SK-N-DZ (cell line): ENCODE measurements at regions not wholly inside any gene's neighbourhood (a gene's known extent, or its start where the extent isn't known, plus 50 kb on each side); places are given as distances from the start of the nearest gene placed in this dataset.
"Not testable (repeated sequence)": the region's sequence is repeated elsewhere in the genome, so short reads cannot be mapped to it uniquely, and the experiment has no call there.

ENCODE experiments used
- DNase-seq: peaks from one replicate; pipeline ENCODE4 v3.0.0-alpha.2; 2015; ENCODE audit warnings: low spot score

DNA sequence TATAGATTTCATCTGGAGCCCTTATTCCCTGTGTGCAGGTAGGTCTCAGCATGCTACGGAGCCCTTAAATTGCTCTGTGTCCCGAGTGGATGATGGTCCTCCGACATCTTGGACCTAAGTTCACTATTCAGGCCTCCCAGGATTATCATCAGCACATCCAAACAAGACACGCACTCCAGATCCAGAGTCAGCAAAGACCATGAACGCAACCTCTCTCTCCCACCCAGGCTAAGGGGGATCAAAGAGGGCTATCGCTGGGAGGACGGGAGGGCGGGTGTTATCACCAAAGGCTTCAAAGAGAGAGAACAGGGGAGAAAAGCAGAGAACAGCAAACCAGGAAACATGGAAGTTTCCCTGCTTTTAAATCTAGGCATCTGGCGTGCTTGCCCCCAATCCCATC is 659.4 kb downstream of the TBC1D22A start:
- no peak for DNase-seq

GRCh38 chr22:47420211-47420610 is 657.8 kb downstream of the TBC1D22A start:
- no peak for DNase-seq

DNA sequence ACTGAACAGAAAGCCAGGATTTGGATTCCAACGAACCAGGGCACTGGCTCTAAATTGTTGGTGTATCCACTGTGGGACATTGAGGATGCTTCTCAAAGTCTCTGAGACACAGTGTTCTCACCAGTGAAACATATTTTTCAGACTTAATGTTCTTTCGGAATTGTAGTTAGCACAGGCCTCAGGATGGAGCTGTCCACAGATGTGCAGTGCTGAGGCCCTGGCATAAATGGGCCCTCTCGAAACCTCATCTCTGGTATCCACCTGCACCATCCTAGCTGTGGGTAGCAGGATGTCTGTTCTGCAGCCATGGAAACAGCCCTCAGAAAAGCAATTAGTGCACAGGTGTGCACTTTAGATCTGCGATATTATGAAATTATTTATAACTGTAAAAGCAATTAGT is 656.8 kb downstream of the TBC1D22A start:
- DNase-seq = no peak

DNA sequence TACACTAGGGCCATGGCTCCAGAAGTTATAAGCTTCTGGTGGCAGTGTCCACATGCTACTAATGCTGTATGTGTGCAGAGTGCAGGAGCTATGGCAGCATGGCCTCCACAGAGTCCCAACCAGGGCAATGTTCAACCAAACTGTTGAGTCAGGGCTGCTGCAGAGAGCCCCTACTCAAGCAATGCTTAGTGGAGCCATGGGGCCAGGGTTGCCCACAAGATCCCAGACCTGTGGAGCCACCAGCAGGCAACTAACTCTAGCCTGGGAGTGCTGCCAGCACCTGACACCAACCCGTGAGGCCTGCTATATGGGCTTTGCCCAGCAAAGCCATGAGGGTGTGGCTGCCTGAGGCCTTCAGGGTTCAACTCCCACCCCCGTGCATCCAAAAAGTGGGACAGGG is 655.2 kb downstream of the TBC1D22A start:
- no peak for DNase-seq

GRCh38 chr22:47411006-47411405 is 648.6 kb downstream of the TBC1D22A start:
- no peak for DNase-seq

- no peak for DNase-seq
These were observed 647.3 kb downstream of the TBC1D22A start for GRCh38 chr22:47409539-47410275.

DNA sequence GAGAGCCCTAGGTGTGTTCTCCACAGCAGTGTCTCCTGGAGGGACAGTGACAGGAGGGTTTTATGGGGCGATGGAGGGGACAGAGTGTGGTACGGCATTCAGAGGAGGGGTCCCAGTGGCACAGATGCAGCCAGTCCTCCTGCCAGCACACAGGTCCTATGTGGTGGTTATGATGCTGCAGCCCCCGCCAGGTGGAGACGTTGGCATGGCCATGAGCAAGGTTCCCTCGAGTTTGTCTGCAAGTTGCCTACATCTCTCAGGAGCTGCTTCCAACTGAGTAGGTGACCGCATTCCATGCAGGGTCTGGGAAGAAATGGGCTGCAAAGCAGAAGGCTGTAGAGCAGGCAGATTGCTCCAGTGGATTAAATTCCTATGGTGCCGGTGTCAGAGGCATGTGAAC is 646.0 kb downstream of the TBC1D22A start:
- no peak for DNase-seq

GRCh38 chr22:47407461-47408025 is 645.1 kb downstream of the TBC1D22A start:
- DNase-seq = no peak

GRCh38 chr22:47406896-47407295 is 644.4 kb downstream of the TBC1D22A start:
- no peak for DNase-seq

GRCh38 chr22:47406180-47406834 is 643.9 kb downstream of the TBC1D22A start:
- no peak for DNase-seq

- DNase-seq = not testable (repeated sequence)
These were observed 642.8 kb downstream of the TBC1D22A start for GRCh38 chr22:47405222-47405621.

GRCh38 chr22:47402876-47403525 is 640.6 kb downstream of the TBC1D22A start:
- DNase-seq = no peak

DNA sequence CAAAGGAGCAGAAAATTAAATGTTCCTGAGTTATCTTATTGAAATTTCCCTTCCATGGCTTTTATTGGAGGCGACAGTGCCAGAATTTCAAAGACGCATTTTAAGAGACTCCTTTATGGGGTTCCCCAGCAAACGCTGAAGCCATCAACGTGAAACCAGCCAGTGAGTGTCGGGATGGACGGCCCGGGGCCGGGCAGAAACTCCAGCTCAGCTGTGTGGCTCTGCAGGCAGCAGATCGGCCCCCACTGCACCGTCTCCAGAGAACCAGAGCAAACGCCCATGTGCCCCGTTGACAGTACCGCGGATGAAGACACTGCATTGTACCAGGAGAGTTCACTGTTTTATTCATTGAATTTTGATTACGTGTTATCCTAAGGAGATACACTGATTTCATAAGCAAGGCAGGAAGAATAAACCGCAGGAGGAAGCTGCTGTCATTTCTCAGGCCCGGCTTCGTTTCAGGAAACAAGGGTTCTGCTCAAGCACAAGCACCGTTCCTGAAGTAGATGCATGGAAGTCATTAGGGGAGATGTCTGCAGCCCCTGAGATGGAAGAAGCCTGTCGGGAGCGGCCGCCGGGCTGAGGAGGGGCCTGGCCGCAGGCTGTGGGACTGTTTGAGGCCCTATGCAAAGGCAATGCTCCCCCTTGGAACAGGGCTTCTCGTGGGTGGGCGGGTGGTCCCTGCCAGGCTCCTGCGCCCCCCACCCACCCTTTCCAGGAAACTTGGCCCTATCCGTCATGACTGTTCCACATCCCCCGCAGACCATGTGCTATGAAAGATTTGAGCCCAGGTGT is 639.7 kb downstream of the TBC1D22A start:
- no peak for DNase-seq

GRCh38 chr22:47401592-47401898 is 639.1 kb downstream of the TBC1D22A start:
- DNase-seq = no peak

GRCh38 chr22:47400701-47401591 is 638.5 kb downstream of the TBC1D22A start:
- no peak for DNase-seq

- not testable (repeated sequence) for DNase-seq
These were observed 637.7 kb downstream of the TBC1D22A start for GRCh38 chr22:47400131-47400530.

DNA sequence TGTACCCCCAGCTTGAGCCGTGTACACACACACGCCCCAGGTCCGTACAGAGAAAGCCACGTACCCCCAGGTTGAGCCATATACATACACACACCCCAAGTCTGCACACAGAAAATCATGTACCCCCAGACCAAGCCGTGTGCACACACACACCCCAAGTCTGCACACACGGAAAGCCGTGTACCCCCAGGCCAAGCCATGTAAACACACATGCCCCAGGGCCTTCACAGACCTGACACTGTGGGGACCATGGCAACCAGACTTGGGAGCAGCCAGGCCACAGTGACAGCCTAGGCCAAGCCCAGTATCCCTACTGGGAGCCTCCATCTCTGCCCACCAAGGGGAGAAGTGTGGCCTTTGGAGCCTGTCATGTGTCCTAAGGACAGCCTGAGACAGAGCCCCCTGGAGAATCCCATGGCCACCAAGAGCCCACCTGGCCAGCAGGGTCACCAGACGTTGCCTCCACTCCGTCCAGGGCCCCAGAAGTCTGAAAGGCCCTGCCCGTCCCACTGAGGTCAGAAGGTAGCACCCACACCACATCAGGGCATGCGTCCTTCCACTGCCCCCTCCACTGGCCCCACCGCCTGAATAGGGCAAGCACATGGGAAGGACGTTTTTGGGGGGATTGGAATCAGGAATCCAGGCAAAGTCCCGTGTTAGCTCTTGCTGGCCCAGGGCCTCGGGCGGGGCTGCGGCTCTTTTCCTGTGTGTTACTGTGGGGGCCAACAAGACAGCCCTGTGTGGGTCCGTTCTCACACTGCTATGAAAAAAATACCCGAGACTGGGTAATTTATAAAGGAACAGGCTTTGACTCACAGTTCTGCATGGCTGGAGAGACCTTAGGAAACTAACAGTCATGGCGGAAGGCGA is 636.7 kb downstream of the TBC1D22A start:
- DNase-seq = no peak

- DNase-seq = no peak
These were observed 636.0 kb downstream of the TBC1D22A start for GRCh38 chr22:47398491-47398890.

DNA sequence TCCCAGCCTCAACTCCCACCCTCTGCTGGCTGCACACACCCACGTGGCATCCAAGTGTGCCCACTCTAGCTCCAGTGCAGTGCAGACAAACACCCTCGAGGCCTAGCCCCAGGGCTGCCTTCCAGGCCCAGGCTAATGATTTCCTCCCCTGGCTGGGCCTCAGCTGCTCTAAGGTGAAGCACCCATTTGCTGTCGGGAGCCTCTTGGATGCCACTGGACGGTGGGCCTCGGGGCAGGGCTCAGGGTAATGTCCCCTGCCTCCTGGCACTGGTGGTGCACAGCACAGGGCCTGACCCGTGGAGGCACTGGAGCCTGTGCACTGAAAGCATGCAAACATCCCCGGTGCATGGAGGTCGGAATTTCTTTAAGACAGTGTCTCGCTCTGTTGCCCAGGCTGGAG is 635.2 kb downstream of the TBC1D22A start:
- no peak for DNase-seq

GRCh38 chr22:47396515-47396914 is 634.1 kb downstream of the TBC1D22A start:
- no peak for DNase-seq
